ENCODE measurements at regions not wholly inside any gene's neighbourhood (a gene's known extent, or its start where the extent isn't known, plus 50 kb on each side); places are given as distances from the start of the nearest gene placed in this dataset.

DNA sequence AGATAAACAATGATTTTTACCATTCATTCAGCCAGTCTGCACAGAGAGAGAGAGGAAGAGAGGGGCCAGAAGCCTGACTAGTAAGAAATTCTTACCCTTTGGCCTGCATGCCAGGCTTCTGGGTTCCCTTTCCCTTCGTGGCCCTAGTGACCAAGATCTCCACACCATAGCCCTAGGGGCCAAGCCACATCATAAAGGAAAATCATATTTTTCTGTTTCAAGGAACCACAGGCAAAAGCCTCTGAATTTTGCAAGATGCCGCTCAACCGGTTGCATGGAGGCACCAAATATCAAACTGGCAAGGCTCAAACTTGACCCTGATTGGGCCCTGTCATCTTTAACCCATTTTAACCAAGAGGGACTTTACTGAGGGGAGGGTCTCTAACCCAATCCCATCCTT lies 103.1 kb upstream of the SOX13 start:
- DNase-seq (ENCODE audit: low read depth), result no peak
- TF ChIP-seq, protein P1, sequence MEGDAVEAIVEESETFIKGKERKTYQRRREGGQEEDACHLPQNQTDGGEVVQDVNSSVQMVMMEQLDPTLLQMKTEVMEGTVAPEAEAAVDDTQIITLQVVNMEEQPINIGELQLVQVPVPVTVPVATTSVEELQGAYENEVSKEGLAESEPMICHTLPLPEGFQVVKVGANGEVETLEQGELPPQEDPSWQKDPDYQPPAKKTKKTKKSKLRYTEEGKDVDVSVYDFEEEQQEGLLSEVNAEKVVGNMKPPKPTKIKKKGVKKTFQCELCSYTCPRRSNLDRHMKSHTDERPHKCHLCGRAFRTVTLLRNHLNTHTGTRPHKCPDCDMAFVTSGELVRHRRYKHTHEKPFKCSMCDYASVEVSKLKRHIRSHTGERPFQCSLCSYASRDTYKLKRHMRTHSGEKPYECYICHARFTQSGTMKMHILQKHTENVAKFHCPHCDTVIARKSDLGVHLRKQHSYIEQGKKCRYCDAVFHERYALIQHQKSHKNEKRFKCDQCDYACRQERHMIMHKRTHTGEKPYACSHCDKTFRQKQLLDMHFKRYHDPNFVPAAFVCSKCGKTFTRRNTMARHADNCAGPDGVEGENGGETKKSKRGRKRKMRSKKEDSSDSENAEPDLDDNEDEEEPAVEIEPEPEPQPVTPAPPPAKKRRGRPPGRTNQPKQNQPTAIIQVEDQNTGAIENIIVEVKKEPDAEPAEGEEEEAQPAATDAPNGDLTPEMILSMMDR (IDR thresholded peaks at IDR 0.05; ENCODE audit: control insufficient read depth, extremely low read depth, insufficient read depth), result no peak
- H3K4me3 ChIP-seq (ENCODE audit: low read depth, low read length), result no peak overlapping the region

DNA sequence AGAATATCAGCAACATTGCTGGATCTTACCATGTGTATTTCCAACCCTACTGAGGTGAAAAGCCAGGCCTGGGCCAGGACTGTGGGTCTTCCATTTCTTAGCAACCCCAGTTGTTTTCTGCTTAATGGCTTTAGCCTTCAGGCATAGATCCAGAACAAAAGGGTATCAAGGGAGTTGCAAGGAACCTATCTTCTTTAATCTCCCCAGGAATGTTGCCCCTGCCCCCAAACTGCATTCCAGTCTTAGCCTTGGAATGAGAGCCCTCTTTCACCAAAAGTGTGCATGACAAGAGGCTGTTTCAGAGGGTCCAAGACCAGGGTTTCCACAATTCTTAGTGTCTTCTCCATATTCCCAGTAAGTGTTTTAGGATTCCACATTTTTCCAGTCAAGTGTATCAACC lies 87.9 kb upstream of the SOX13 start:
- TF ChIP-seq, protein P1 (IDR thresholded peaks at IDR 0.05; ENCODE audit: control insufficient read depth, extremely low read depth, insufficient read depth), result no peak
- no peak for DNase-seq (ENCODE audit: low read depth)
- H3K4me3 ChIP-seq (ENCODE audit: low read depth, low read length), result no peak overlapping the region

DNA sequence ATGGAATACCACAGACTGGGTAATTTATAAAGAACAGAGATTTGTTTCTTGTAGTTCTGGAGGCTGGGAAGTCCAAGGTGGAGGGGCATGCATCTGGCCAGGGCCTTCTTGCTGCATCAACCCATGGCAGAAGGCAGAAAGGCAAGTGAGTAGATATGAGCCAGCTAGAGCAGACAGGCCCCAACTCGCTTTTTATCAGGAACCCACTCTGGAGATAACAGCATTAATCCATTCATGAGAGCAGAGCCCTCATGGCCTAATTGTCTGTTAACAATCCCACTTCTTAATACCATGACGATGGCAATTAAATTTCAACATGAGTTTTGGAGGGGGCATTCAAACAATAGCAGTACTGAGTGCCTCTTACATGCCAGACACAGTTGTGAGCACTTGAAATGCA lies 87.2 kb upstream of the SOX13 start:
- no peak overlapping the region for H3K4me3 ChIP-seq (ENCODE audit: low read depth, low read length)
- no peak for DNase-seq (ENCODE audit: low read depth)
- TF ChIP-seq, protein P1 (IDR thresholded peaks at IDR 0.05; ENCODE audit: control insufficient read depth, extremely low read depth, insufficient read depth), result no peak

DNA sequence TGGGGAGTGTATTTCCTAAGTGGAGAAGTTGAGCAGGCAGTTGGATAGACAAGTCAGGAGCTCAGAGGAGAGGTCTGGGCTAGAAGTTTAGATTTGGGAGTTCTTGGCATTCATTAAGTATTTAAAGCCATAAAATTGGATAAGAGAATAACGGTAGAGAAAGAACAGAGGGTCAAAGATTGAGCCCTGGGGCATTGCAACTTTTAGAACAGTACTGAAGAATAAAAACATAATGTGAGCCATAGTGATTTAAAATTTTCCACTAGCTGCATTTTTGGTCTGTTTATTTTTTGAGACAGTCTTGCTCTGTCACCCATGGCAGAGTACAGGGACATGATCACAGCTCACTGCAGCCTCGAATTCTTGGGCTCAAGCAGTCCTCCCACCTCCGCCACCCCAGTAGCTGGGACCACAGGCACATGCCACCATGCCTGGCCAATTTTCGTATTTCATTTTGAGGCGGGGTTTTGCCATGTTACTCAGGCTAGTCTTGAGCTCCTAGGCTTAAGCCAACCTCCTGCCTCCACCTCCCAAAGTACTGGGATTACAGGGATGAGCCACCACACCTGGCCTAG lies 85.9 kb upstream of the SOX13 start:
- DNase-seq (ENCODE audit: low read depth), result no peak
- H3K4me3 ChIP-seq (ENCODE audit: low read depth, low read length), result no peak overlapping the region
- TF ChIP-seq, protein P1 (IDR thresholded peaks at IDR 0.05; ENCODE audit: control insufficient read depth, extremely low read depth, insufficient read depth), result no peak

DNA sequence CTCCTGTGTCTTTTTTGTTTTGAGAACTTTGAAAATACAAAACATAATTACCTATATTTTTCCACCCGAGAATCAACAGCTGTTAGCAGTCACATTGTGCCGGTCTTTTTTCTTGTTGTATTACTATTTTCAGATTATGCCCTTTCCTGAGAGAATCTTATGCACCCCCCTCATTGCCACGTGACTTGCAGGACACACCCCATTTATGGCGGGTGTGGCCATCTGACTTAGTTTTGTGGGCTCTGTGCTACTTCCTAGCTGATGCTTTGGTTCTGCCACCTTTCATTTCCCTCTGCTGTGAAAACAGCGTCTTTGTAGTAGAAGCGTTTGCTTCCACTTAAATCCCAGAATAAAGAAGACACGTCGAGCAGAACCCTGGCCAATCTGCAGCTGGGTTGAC lies 82.8 kb upstream of the SOX13 start:
- TF ChIP-seq, protein P1 (IDR thresholded peaks at IDR 0.05; ENCODE audit: control insufficient read depth, extremely low read depth, insufficient read depth), result no peak
- no peak overlapping the region for H3K4me3 ChIP-seq (ENCODE audit: low read depth, low read length)
- no peak for DNase-seq (ENCODE audit: low read depth)

DNA sequence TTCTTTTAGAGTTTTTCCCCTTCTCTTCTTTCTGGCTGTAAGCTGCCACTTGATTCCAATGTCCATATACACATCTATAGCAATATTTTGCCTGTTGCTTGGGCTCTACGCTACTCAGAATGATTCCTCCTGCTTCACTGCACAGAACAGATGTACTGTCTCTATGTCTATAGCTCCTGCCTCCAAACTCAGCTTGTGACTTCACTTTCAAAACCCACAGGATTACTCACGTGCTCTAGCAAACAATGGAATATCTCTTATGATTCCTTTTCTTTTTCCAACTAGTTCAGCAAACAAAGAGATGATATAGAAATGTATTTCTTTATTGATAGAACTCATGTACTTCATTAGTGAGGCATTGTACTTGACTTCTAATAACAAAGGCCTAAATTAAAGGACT lies 80.5 kb upstream of the SOX13 start:
- no peak for DNase-seq (ENCODE audit: low read depth)
- H3K4me3 ChIP-seq (ENCODE audit: low read depth, low read length), result no peak overlapping the region
- TF ChIP-seq, protein P1 (IDR thresholded peaks at IDR 0.05; ENCODE audit: control insufficient read depth, extremely low read depth, insufficient read depth), result no peak

DNA sequence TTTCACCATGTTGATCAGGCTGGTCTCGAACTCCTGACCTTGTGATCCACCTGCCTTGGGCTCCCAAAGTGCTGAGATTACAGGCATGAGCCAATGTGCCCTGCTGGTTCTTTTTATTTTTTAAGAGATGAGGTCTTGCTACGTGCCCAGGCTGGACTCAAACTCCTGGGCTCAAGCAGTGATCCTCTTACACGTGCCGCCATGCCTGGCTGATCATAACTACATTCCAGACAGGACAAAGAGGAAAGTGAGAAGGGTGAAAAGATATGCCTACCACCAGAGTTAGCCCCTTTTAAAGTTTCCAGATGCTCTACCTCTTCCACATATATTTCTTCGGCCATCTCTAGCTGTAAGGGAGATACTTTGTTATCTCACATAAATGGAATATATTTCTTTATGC lies 79.7 kb upstream of the SOX13 start:
- TF ChIP-seq, protein P1 (IDR thresholded peaks at IDR 0.05; ENCODE audit: control insufficient read depth, extremely low read depth, insufficient read depth), result no peak
- DNase-seq (ENCODE audit: low read depth), result no peak
- no peak overlapping the region for H3K4me3 ChIP-seq (ENCODE audit: low read depth, low read length)
